DND-41 (cell line): ENCODE measurements at regions not wholly inside any gene's neighbourhood (a gene's known extent, or its start where the extent isn't known, plus 50 kb on each side); places are given as distances from the start of the nearest gene placed in this dataset.

Source experiments
- CTCF ChIP-seq: IDR thresholded peaks from 2 replicates; pipeline ENCODE4 v1.5.1; 2012; ENCODE audit warnings: borderline replicate concordance, low read length, moderate library complexity, mild to moderate bottlenecking; ENCODE audit not compliant: poor library complexity, severe bottlenecking; ENCODE audit errors: extremely low read depth
- EZH2 ChIP-seq: IDR thresholded peaks from 3 replicates; pipeline ENCODE4 v1.6.1; 2012; ENCODE audit warnings: borderline replicate concordance, low read depth, mild to moderate bottlenecking, moderate library complexity, low read length, inconsistent platforms; ENCODE audit not compliant: severe bottlenecking

GRCh38 chrX:39381422-39381821, 580.2 kb downstream of the MID1IP1 start:
- TF ChIP-seq EZH2 (no peak), CTCF (no peak)
